Rectal smooth muscle tissue (tissue), 1 donor: ENCODE measurements at regions not wholly inside any gene's neighbourhood (a gene's known extent, or its start where the extent isn't known, plus 50 kb on each side); places are given as distances from the start of the nearest gene placed in this dataset.

ENCODE experiments used
- H3K27ac ChIP-seq: one replicate; pipeline ENCODE4 v1.7.0; 2013; ENCODE audit warnings: low read depth, low read length, inconsistent platforms
- H3K27me3 ChIP-seq: one replicate; pipeline ENCODE4 v1.7.0; 2013; ENCODE audit warnings: low read length; ENCODE audit not compliant: control insufficient read depth, insufficient read depth
- H3K36me3 ChIP-seq: one replicate; pipeline ENCODE4 v1.7.0; 2013; ENCODE audit warnings: low read length; ENCODE audit not compliant: control insufficient read depth, insufficient read depth
- H3K4me1 ChIP-seq: one replicate; pipeline ENCODE4 v1.7.0; 2013; ENCODE audit warnings: low read length; ENCODE audit not compliant: control insufficient read depth, insufficient read depth
- H3K4me3 ChIP-seq: one replicate; pipeline ENCODE4 v1.7.0; 2013; ENCODE audit warnings: low read length
- H3K9ac ChIP-seq: one replicate; pipeline ENCODE4 v1.7.0; 2013; ENCODE audit warnings: low read length

DNA sequence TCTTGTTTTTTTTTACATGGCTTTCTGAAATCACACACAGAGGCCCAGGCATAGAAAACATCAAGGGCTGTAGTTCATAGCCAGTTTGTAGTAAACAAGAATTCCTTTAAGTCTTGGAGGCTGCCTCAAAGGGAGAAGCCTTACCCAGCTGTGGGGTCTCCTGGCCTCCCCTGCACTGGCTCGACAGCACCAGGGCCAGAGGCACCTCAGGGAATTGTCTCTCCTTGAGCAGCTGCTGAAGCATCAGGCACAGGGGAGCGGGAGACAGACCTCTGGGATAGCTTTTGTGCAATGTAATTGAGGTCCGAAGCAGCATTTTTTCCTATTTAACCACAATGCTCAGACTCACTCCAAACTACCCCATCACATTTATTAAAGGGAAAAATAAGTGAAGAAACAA, 209.1 kb downstream of the HRH4 start:
- Histone ChIP-seq H3K36me3 (no peaks in the 10 kb centered on the region), H3K27ac (no peak overlapping the region), H3K9ac (no peak overlapping the region), H3K4me1 (no peaks in the 10 kb centered on the region), H3K4me3 (no peak overlapping the region), H3K27me3 (no peaks in the 10 kb centered on the region)

DNA sequence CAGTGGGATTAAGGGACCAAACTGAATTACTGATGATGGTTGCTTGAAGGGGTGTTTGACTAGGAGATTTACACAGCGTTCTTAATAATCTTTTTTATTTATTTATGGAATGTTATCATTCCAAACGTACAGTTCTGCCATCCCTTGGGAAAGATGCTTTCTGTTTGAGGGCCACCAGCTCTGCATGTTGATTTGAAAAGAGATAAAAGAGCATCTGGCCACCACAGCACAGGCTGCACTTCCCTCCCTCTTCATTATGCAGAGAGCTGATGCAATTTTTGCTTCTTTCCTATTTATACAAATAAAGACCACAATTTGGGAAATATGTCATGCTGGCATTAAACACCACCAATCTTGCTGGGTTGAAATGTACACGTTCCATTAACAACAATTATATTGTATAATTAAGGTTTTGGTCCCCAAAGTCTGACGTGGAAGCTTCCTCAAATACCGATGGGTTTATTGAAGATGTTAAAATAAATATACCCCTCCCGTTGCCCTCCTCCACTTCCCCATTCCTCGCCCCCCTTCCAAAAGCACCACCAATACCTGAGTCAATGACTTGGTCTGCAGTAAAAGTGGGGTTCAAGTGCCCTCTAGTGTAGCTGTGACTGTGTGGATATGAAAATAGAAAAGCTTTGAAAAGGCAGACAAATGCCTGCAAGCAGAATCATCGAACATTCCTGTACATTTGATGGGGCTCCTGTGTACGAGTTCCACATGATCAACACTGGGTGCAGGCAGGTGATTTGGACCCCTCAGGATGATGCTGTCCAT, 211.9 kb downstream of the HRH4 start:
- H3K27ac ChIP-seq: no peak overlapping the region
- H3K36me3 ChIP-seq: no peaks in the 10 kb centered on the region
- no peak overlapping the region for H3K9ac ChIP-seq
- no peak overlapping the region for H3K4me3 ChIP-seq
- H3K27me3 ChIP-seq: no peaks in the 10 kb centered on the region
- H3K4me1 ChIP-seq: no peaks in the 10 kb centered on the region

DNA sequence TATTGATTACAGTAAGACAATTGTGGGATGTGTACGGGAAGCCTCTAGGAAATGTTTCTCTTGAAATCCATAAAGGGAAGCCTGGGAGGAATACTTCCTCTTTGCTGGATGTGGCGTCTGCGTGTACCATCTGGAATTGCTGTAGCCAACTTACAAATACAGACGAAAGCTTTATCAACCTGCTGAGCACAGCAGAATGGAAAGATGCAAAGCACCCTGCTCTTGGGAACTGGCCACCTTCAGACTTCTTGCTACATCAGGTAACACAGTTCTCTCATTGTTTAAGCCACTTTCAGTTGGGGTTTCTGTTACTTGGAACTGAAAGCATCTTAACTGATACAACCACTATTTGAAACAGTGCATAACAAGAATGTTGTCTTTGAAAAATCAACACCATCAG, 213.8 kb downstream of the HRH4 start:
- Histone ChIP-seq H3K27ac (no peak overlapping the region), H3K4me3 (no peak overlapping the region), H3K4me1 (no peaks in the 10 kb centered on the region), H3K27me3 (no peaks in the 10 kb centered on the region), H3K36me3 (no peaks in the 10 kb centered on the region), H3K9ac (no peak overlapping the region)

DNA sequence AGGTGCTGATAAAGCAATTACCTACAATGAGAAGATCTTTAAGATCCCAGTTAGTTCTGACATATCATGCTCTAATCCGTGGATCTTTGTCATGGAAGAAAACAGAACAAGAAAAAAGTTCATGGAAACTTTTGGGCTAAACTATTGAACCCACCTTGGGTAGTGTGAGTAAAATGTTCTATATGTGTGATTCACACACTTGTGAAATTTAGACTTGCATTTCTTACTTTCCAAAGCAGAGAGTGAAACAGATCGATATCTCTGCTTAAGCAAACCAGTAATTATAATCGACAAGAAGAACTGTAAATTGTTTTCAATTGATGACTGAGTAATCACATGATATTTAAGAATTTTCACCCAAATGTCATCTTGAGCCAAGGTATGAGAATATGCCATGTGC, 214.2 kb downstream of the HRH4 start:
- Histone ChIP-seq H3K4me3 (no peak overlapping the region), H3K27me3 (no peaks in the 10 kb centered on the region), H3K4me1 (no peaks in the 10 kb centered on the region), H3K27ac (no peak overlapping the region), H3K36me3 (no peaks in the 10 kb centered on the region), H3K9ac (no peak overlapping the region)

DNA sequence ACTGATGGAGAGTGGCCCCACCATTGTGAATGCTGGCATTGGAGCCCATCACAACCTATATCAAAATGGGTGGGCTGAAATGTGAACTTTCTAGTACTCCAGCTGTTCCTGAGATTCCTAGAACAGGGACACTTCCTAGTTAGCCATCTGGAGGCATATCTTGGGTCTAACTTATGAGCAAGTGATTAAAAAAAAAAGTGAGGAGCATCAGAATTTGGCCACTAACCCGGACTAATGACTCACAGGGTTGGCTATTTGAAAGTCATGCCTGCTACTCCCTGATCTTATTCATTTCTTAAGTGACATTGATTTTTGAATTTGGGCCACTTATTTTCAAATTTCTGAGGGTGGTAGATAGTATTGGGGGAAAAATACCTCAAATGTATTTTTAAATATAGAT, 216.6 kb downstream of the HRH4 start:
- Histone ChIP-seq H3K27ac (no peak overlapping the region), H3K9ac (no peak overlapping the region), H3K27me3 (no peaks in the 10 kb centered on the region), H3K4me3 (no peak overlapping the region), H3K36me3 (no peaks in the 10 kb centered on the region), H3K4me1 (no peaks in the 10 kb centered on the region)

DNA sequence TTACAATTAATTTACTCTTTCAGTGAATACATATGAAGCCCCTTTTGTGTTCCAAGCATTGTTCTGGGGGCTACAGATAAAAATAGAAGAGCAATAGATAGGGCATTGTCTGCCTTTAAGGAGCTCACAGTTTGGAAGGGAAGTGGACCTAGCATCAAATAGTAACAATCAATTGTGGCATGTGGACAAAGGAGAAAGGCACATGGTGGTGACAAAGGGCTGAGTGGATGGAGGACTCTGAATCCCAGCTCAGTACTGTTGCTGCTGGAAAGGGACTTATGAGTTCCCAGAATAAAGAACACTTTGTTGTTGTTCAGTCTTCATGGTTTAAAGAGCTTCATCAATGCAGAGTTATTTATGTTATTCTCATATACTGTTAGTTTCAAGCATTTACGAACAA, 217.7 kb downstream of the HRH4 start:
- H3K27me3 ChIP-seq: no peaks in the 10 kb centered on the region
- no peaks in the 10 kb centered on the region for H3K36me3 ChIP-seq
- H3K4me3 ChIP-seq: no peak overlapping the region
- H3K4me1 ChIP-seq: no peaks in the 10 kb centered on the region
- H3K9ac ChIP-seq: no peak overlapping the region
- H3K27ac ChIP-seq: no peak overlapping the region

DNA sequence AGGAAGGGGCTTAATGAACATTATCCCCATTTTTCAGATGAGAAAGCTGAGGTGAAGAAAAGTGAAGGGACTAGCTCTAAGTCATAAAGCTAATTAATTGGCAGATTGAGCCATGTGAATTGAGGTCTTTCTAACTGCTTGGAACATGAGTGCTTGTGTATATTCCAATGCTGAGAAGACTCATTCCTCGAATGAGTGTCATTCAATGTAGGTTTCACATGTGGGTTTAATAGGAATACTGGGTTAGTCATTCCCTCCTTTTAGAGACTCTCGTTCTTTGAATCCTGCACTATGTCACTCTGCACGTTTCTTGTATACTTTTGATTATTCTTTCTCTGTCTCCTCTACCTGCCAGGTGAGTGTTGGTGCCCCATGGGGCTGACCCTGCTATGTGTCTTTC, 218.2 kb downstream of the HRH4 start:
- Histone ChIP-seq H3K27me3 (no peaks in the 10 kb centered on the region), H3K4me1 (no peaks in the 10 kb centered on the region), H3K9ac (no peak overlapping the region), H3K4me3 (no peak overlapping the region), H3K27ac (no peak overlapping the region), H3K36me3 (no peaks in the 10 kb centered on the region)

DNA sequence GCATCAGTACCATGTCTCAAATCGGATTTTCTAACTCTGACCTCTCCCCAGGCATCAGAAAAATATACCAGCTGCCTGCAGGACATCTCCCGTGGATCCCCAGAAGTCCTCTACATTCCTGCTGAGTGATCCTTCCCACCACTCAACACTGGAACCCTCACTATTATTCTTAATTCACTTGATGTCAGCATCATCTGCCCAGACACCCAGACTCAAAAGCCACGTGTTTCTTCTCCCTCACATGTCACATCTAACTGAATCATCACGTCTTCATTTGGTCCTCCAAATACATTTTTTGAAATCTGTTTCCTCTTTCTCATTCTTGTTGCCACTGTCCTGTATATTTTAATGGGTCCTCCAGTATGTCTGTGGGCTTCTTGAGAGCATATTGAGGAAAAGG, 218.6 kb downstream of the HRH4 start:
- H3K4me3 ChIP-seq: no peak overlapping the region
- H3K9ac ChIP-seq: no peak overlapping the region
- H3K27ac ChIP-seq: no peak overlapping the region
- no peaks in the 10 kb centered on the region for H3K36me3 ChIP-seq
- H3K27me3 ChIP-seq: no peaks in the 10 kb centered on the region
- H3K4me1 ChIP-seq: no peaks in the 10 kb centered on the region

DNA sequence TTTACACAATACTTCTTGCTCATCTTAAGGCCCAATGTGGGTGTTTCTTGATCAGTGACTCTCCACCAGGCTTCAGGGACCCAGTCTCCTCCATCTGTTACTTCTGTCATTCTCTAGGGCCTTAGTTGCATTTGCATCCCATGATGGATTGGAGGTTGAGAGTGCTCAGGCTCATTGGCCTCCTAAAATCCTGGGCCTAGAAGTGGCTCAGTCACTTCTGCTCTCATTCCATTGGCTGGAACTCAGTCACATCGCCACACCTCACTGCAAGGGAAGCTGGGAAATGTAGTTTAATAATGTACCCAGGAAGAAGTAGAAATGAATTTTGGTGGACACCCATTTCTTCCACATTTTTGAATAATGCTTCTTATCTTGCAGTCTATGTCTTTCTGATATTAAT, 223.5 kb downstream of the HRH4 start:
- Histone ChIP-seq H3K27ac (no peak overlapping the region), H3K4me3 (no peak overlapping the region), H3K36me3 (no peaks in the 10 kb centered on the region), H3K4me1 (no peaks in the 10 kb centered on the region), H3K9ac (no peak overlapping the region), H3K27me3 (no peaks in the 10 kb centered on the region)

DNA sequence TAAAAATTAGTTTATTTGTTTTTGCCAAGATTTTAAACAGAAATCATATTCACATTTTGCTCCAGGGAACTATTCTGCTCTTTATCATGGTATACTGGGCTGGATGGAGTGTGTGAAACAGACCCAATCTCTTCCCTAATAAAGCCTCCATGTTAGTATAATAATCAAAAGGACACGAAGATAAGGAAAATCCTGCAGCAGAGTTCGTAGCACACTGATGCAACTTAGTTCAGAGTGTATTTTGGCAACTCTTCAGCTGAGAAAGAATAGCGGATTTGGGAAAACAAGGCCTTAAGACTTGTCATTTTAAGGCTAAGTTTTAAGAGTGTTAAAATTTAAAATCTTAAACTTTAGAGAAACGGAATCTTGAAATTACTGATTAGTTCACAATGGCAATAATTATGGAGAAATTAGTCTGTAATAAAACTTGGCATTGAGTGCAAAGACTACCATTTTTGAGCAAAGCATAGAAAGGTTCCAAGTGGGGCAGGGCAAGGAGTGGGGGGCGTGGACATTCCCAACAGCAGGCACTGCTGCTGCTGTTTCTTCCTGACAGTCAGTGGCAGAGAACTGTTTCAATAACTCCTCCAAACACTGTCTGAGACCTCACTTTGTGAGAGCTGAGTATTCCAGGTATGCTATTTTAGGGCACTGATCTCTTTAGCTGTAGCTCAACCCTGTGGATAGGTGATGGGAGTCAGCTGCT, 225.0 kb downstream of the HRH4 start:
- Histone ChIP-seq H3K9ac (no peak overlapping the region), H3K36me3 (no peaks in the 10 kb centered on the region), H3K27me3 (no peaks in the 10 kb centered on the region), H3K4me1 (no peaks in the 10 kb centered on the region), H3K4me3 (no peak overlapping the region), H3K27ac (no peak overlapping the region)

DNA sequence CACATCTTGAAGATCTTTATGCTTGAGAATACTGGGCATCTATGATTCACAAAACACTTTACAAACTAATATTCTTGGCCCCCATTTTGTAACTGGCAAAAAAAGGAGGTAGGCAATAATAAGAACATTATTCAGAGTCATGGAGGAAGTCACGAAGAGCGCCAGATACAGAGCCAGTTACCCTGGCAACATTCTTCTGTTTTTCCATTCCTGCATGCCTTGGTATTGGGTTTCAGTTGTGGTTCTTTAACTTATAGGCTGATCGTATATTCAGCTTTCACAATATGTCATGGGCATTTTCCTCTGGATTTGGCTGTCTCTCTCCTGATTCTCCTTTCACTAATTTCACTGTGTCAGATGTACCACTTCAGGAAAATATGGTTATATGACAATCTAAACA, 234.7 kb downstream of the HRH4 start:
- Histone ChIP-seq H3K4me1 (no peaks in the 10 kb centered on the region), H3K9ac (no peak overlapping the region), H3K4me3 (no peak overlapping the region), H3K27ac (no peak overlapping the region), H3K27me3 (no peaks in the 10 kb centered on the region), H3K36me3 (no peaks in the 10 kb centered on the region)

DNA sequence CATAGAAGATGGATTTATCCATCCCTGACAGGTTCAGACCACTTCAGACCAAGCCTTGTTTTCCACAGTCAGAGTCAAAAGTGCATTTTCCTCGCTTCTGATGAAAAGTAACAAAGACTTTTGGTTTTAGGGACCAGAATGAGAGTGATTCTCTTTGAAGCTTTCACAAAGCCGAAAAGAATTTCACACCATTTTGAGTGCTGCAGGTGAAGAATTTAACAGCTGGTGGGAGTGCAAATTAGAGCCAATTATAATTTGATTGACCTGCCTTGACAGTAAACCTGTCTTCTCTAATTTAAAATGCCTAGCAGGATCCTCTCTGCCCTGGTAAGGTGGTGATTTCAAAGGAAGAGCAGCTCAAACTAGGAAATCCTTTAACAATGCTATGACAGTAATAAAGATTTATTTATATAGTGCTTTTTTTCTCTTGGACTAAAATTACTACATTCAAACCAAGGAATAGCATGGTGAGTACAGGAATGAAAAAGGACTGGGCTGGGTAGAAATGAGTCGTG, 241.6 kb downstream of the HRH4 start:
- H3K36me3 ChIP-seq: no peaks in the 10 kb centered on the region
- H3K4me1 ChIP-seq: no peaks in the 10 kb centered on the region
- no peaks in the 10 kb centered on the region for H3K27me3 ChIP-seq
- H3K27ac ChIP-seq: no peak overlapping the region
- H3K9ac ChIP-seq: no peak overlapping the region
- H3K4me3 ChIP-seq: no peak overlapping the region

DNA sequence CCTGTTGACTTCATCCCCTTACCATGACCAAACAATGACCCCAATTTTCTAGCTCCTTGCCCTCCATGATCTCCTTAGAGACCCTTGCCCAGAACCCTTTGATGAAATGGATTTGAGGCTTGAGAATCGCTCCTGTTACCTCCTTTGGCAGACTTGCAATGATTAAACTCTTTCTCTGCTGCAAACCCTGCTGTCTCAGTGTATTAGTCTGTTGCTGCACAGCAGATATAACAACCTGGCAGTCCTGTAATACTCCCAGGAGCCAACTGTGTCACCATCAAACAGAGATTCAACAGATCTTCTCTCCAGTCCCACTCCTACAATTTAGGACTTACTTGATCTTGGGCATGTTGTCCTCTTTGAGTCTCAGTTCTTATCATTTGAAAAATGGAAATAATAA, 242.9 kb downstream of the HRH4 start:
- H3K9ac ChIP-seq: no peak overlapping the region
- no peaks in the 10 kb centered on the region for H3K4me1 ChIP-seq
- no peaks in the 10 kb centered on the region for H3K36me3 ChIP-seq
- H3K27ac ChIP-seq: no peak overlapping the region
- no peaks in the 10 kb centered on the region for H3K27me3 ChIP-seq
- H3K4me3 ChIP-seq: no peak overlapping the region
